ENCODE measurements at regions not wholly inside any gene's neighbourhood (a gene's known extent, or its start where the extent isn't known, plus 50 kb on each side); places are given as distances from the start of the nearest gene placed in this dataset.

- no peaks in the 10 kb centered on the region for H4K20me1 ChIP-seq (replicated peaks; ENCODE audit: insufficient read depth)
- peaks cover 3% of the 10 kb centered on the region; the same call in 1 of the 2 replicates for H3K4me1 ChIP-seq (ENCODE audit: insufficient read depth)
- Mint-ChIP-seq H3K27me3 (ENCODE audit: insufficient read depth, low read depth, poor library complexity) (peaks cover 3% of the 10 kb centered on the region), H3K36me3 (ENCODE audit: low read depth) (no peaks in the 10 kb centered on the region), H3K4me3 (no peak overlapping the region), H3K9me3 (no peaks in the 10 kb centered on the region; the same call in 2 of the 3 replicates), H3K4me1 (no peaks in the 10 kb centered on the region), H3K27ac (no peak overlapping the region)
- no peak for DNase-seq (ENCODE audit: low spot score)
- H3K36me3 ChIP-seq (ENCODE audit: insufficient read depth), result no peaks in the 10 kb centered on the region
- H3K79me2 ChIP-seq (replicated peaks; ENCODE audit: insufficient read depth), result no peaks in the 10 kb centered on the region
- H3K4me3 ChIP-seq, result no peak overlapping the region
- no peak overlapping the region for H3K27ac ChIP-seq (ENCODE audit: low read depth)
- no peak for ATAC-seq
- no peaks in the 10 kb centered on the region for H3F3A ChIP-seq (replicated peaks; ENCODE audit: low read depth)
- no peak overlapping the region for H3K4me2 ChIP-seq
- H3K9me2 ChIP-seq (ENCODE audit: insufficient read depth), result peaks cover 6% of the 10 kb centered on the region; the same call in 1 of the 2 replicates
- no peak overlapping the region for H2AFZ ChIP-seq
- H3K27me3 ChIP-seq (ENCODE audit: insufficient read depth), result no peaks in the 10 kb centered on the region
- TF ChIP-seq CREB1 (CRISPR knock-in tag; IDR thresholded peaks at IDR 0.05; ENCODE audit: low read depth) (no peak), CTCF (conservative IDR thresholded peaks at IDR 0.05; ENCODE audit: low read depth in 2 of 2) (no peak), ZNF462 (CRISPR knock-in tag; IDR thresholded peaks at IDR 0.05) (no peak)
These were observed 1072.8 kb downstream of the GRM8 start for GRCh38 chr7:126179916-126180315.

GRCh38 chr7:126178865-126179264 lies 1073.9 kb downstream of the GRM8 start:
- no peaks in the 10 kb centered on the region for H3K36me3 Mint-ChIP-seq (ENCODE audit: low read depth)
- no peak for TF ChIP-seq ZNF462 (CRISPR knock-in tag; IDR thresholded peaks at IDR 0.05)
- TF ChIP-seq POLR2AphosphoS5 (IDR thresholded peaks at IDR 0.05; ENCODE audit: low read depth), result no peak

More at GRCh38 chr7:126178865-126179264, 1073.9 kb downstream of the GRM8 start:
- H3K79me2 ChIP-seq (replicated peaks; ENCODE audit: insufficient read depth), result no peaks in the 10 kb centered on the region
- Mint-ChIP-seq H3K4me3 (no peak overlapping the region), H3K9me3 (no peaks in the 10 kb centered on the region; the same call in 2 of the 3 replicates), H3K27ac (no peak overlapping the region), H3K4me1 (no peaks in the 10 kb centered on the region), H3K27me3 (ENCODE audit: insufficient read depth, low read depth, poor library complexity) (peaks cover 5% of the 10 kb centered on the region)
- H3K4me1 ChIP-seq (ENCODE audit: insufficient read depth), result no peaks in the 10 kb centered on the region
- no peaks in the 10 kb centered on the region for H4K20me1 ChIP-seq (replicated peaks; ENCODE audit: insufficient read depth)
- no peaks in the 10 kb centered on the region for H3K36me3 ChIP-seq (ENCODE audit: insufficient read depth)
- H3K27me3 ChIP-seq (ENCODE audit: insufficient read depth), result no peaks in the 10 kb centered on the region
- H3F3A ChIP-seq (replicated peaks; ENCODE audit: low read depth), result no peaks in the 10 kb centered on the region
- peaks cover 6% of the 10 kb centered on the region; the same call in 1 of the 2 replicates for H3K9me2 ChIP-seq (ENCODE audit: insufficient read depth)
- no peak overlapping the region for H3K4me2 ChIP-seq
- ATAC-seq (no peak), DNase-seq (ENCODE audit: low spot score) (no peak)
- no peak overlapping the region for H3K4me3 ChIP-seq
- no peak overlapping the region for H2AFZ ChIP-seq
- no peak overlapping the region for H3K27ac ChIP-seq (ENCODE audit: low read depth)

Data from GM23338 (cell line).